Body of pancreas (tissue), 4 donors: ENCODE measurements at regions not wholly inside any gene's neighbourhood (a gene's known extent, or its start where the extent isn't known, plus 50 kb on each side); places are given as distances from the start of the nearest gene placed in this dataset.

ENCODE experiments used
- ATAC-seq: fragments of 150-250 bp; one replicate; pipeline ENCODE4 v1.9.1; 2016
- DNase-seq, 4 donors: peaks; one replicate each; pipeline ENCODE4 v3.0.0-alpha.2; 2019
- H3K27ac ChIP-seq, 4 donors: fragments of 200-600 bp; sonication (generic); 1 replicate in 3 of 4; 2 replicates in 1 of 4; pipeline versions ENCODE4 v1.5.1 to v1.6.1; 2016 to 2019; ENCODE audit warnings: mild to moderate bottlenecking in 1 of 4, mixed read lengths in 1 of 4, moderate library complexity in 1 of 4
- H3K27me3 ChIP-seq, 2 donors: fragments of 200-600 bp; sonication (generic); one replicate each; pipeline ENCODE4 v1.6.0; 2016; ENCODE audit warnings: mild to moderate bottlenecking in 1 of 2
- H3K36me3 ChIP-seq, 2 donors: fragments of 200-600 bp; sonication (generic); replicated peaks in 1 of 2; 2 replicates each; pipeline ENCODE4 v1.5.1; 2016; ENCODE audit warnings: low read depth in 2 of 2; ENCODE audit not compliant: insufficient read depth in 1 of 2
- H3K4me1 ChIP-seq: fragments of 200-600 bp; sonication (generic); one replicate; pipeline ENCODE4 v1.6.0; 2016
- H3K4me3 ChIP-seq, 2 donors: fragments of 200-600 bp; sonication (generic); 1 replicate in 1 of 2; 2 replicates in 1 of 2; pipeline ENCODE4 v1.5.1; 2016 to 2019
- H3K9me3 ChIP-seq, 3 donors: fragments of 200-600 bp; sonication (generic); 1 replicate in 2 of 3; 2 replicates in 1 of 3; pipeline ENCODE4 v1.5.1; 2016
- POLR2A ChIP-seq, 3 donors: fragments of 450-650 bp; IDR thresholded peaks; one replicate each; pipeline ENCODE4 v1.6.1; 2016; ENCODE audit warnings: antibody characterized with exemption in 3 of 3, mild to moderate bottlenecking in 2 of 3
- WGBS, 2 donors: methylation state at CpG; one replicate each; pipeline ENCODE4 v1.1.5; 2017; 5-methylcytosine and 5-hydroxymethylcytosine counted together
- intact Hi-C: fragments of 100-400 bp; cut with DNase I; formaldehyde crosslinking; loops from one replicate; pipeline ENCODE4 v1.15.1; 2023
- TF ChIP-seq, protein P1 (sequence below), 7 experiments: fragments of 450-650 bp in 4 of 7; fragments of 200-600 bp in 3 of 7; sonication (generic) in 3 of 7; IDR thresholded peaks; one replicate each; pipeline ENCODE4 v1.5.1; 2016 to 2019; ENCODE audit warnings: antibody characterized with exemption in 7 of 7

DNA sequence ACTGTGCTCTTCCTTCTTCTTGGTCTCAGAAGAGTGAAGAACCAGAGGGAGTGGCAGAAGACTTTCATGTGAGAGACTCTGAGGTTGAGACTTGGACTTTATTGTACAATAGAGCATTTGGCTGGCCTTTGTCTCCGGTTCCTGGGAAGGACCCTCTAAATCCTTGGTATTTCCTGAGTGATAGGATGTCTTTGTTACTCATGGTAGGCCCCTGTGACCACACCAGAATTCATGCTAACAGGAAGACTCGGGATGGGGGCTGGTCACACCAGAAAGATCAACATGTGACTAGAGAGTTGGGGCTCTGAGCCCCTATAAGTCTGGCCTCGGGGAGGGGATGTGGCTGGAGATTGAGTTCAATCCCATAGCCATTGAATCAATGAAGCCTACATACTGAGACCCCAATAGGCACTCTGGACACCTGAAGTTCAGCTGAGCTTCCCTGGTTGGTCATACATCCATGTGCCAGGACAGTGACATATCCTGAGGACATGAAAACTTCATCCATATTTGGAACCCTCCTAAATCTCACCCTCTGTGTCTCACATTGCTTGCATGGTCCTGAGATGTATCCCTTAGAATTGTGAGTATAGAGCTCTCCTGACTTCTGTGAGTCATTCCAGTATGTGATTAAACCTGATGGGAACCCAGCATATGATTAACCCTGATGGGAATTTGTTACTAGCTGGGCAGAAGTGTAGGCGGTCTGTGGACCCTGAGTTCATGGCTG is 201.7 kb downstream of the GADD45G start:
- no peaks in the 10 kb centered on the region for H3K4me1 ChIP-seq
- DNase-seq (no peak), ATAC-seq (no peak)
- H3K27ac ChIP-seq = no peak overlapping the region
- intact Hi-C loops = no loop called here
- TF ChIP-seq POLR2A (IDR thresholded peaks at IDR 0.05) = no peak
- TF ChIP-seq, protein P1, sequence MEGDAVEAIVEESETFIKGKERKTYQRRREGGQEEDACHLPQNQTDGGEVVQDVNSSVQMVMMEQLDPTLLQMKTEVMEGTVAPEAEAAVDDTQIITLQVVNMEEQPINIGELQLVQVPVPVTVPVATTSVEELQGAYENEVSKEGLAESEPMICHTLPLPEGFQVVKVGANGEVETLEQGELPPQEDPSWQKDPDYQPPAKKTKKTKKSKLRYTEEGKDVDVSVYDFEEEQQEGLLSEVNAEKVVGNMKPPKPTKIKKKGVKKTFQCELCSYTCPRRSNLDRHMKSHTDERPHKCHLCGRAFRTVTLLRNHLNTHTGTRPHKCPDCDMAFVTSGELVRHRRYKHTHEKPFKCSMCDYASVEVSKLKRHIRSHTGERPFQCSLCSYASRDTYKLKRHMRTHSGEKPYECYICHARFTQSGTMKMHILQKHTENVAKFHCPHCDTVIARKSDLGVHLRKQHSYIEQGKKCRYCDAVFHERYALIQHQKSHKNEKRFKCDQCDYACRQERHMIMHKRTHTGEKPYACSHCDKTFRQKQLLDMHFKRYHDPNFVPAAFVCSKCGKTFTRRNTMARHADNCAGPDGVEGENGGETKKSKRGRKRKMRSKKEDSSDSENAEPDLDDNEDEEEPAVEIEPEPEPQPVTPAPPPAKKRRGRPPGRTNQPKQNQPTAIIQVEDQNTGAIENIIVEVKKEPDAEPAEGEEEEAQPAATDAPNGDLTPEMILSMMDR (IDR thresholded peaks at IDR 0.05) = no peak
- H3K4me3 ChIP-seq = no peak overlapping the region
- H3K36me3 ChIP-seq = no peaks in the 10 kb centered on the region
- H3K9me3 ChIP-seq = no peaks in the 10 kb centered on the region
- WGBS, 2 donors = 90 to 96% methylated on average over 3 to 4 of the region's 4 CpGs
- H3K27me3 ChIP-seq = no peaks in the 10 kb centered on the region

GRCh38 chr9:89807101-89807395 is 202.2 kb downstream of the GADD45G start:
- DNase-seq (no peak), ATAC-seq (no peak)
- Histone ChIP-seq H3K27me3 (no peaks in the 10 kb centered on the region), H3K4me3 (no peak overlapping the region), H3K9me3 (no peaks in the 10 kb centered on the region), H3K4me1 (no peaks in the 10 kb centered on the region), H3K36me3 (no peaks in the 10 kb centered on the region), H3K27ac (no peak overlapping the region)
- intact Hi-C loops = no loop called here
- TF ChIP-seq, protein P1 (IDR thresholded peaks at IDR 0.05) = no peak
- no peak for TF ChIP-seq POLR2A (IDR thresholded peaks at IDR 0.05)
- WGBS, 2 donors = 88 to 93% methylated on average over 5 of the region's 5 CpGs

DNA sequence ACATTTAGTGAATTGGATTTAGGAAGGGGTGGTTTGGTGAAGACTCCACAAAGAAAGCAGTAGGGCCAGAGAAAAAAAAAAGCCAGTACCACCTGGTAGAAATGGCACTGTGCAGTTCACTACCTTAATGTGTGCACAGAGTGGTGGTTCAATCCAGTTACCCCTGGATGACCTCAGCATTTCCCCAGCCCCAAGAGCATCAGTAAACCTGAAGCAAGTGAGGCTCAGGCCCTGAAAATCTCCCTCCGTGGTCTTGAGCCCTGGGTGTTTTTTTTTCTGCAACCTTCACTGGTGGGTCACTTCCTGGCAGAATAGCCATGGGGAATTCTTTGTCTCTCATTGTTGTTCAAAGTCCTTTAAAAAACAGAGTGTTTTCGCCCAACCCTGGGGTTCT is 202.9 kb downstream of the GADD45G start:
- intact Hi-C loops = no loop called here

DNA sequence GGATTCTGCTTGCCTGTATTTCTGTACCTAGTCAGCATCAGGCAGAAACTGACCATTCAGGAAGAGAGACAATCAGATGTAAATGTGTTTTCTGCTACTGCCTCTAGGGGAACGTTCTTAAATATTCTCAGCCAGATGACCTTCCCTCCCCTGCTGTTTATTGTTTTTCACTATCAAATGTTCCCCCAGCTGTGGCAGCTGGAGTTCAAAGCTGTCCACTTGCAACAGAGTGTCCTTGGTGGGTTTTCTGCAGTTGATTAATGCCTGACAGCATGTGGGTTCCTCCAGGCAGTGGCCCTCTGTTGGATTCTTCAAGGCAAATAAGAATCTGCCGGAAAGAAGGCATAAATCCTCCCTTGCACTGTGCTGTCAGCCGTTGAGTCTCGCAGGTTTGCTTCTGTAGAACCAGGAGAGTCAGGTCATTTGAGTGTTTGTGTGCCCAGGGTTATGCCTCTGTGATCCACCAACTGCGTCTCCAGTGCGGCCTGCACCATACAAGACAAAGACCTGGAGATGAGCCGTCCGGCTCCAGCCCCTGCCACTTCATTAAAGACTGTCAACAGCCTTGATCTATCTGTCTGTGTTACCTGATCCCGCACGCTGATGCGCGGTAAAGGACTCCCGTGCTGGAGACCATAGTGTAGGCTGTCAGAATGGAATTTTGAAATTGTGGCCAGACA is 203.4 kb downstream of the GADD45G start:
- no peak overlapping the region for H3K27ac ChIP-seq
- WGBS, 2 donors = 81 to 82% methylated on average over 13 of the region's 13 CpGs

More for the DNA sequence above, 202.9 kb downstream of the GADD45G start:
- WGBS, 2 donors = 55 to 83% methylated on average over 2 of the region's 2 CpGs
- Histone ChIP-seq H3K4me3 (no peak overlapping the region), H3K27me3 (no peaks in the 10 kb centered on the region), H3K9me3 (no peaks in the 10 kb centered on the region), H3K36me3 (no peaks in the 10 kb centered on the region), H3K27ac (no peak overlapping the region), H3K4me1 (no peaks in the 10 kb centered on the region)
- TF ChIP-seq, protein P1 (IDR thresholded peaks at IDR 0.05) = no peak
- TF ChIP-seq POLR2A (IDR thresholded peaks at IDR 0.05) = no peak
- no peak for DNase-seq
- ATAC-seq = no peak

More for the DNA sequence above, 203.4 kb downstream of the GADD45G start:
- ATAC-seq (no peak), DNase-seq (no peak)
- no peaks in the 10 kb centered on the region for H3K36me3 ChIP-seq
- intact Hi-C loops = no loop called here
- H3K4me3 ChIP-seq = no peak overlapping the region
- no peaks in the 10 kb centered on the region for H3K9me3 ChIP-seq
- no peak for TF ChIP-seq POLR2A (IDR thresholded peaks at IDR 0.05)
- TF ChIP-seq, protein P1 (IDR thresholded peaks at IDR 0.05) = peak in 3 of 7 experiments; percentile 21 to 41 (median 27)
- H3K4me1 ChIP-seq = no peaks in the 10 kb centered on the region
- no peaks in the 10 kb centered on the region for H3K27me3 ChIP-seq
